OCI-LY3 (cell line): ENCODE measurements at regions not wholly inside any gene's neighbourhood (a gene's known extent, or its start where the extent isn't known, plus 50 kb on each side); places are given as distances from the start of the nearest gene placed in this dataset.

Experiments
- H2AFZ ChIP-seq: fragments of 200-600, 300-600 bp; shearing (Covaris generic); 2 replicates; pipeline ENCODE4 v1.6.0; 2014; ENCODE audit warnings: antibody characterized with exemption, low read depth, low read length
- H3K27ac ChIP-seq: fragments of 200-600, 300-600 bp; sonication (generic); 2 replicates; pipeline ENCODE4 v1.5.1; 2014; ENCODE audit warnings: mild to moderate bottlenecking, low read length, moderate library complexity, mixed read lengths
- H3K27me3 ChIP-seq: fragments of 200-600, 300-600 bp; sonication (generic); 2 replicates; pipeline ENCODE4 v1.6.1; 2014; ENCODE audit warnings: low read depth, low read length, mixed read lengths
- H3K36me3 ChIP-seq: fragments of 200-600, 300-600 bp; sonication (generic); replicated peaks from 2 replicates; pipeline ENCODE3; 2014; ENCODE audit warnings: low read depth, low read length, mixed read lengths
- H3K4me1 ChIP-seq: fragments of 300-600, 200-600 bp; sonication (generic); 2 replicates; pipeline ENCODE4 v1.6.1; 2014; ENCODE audit warnings: low read length, mixed read lengths
- H3K4me2 ChIP-seq: fragments of 200-600, 300-600 bp; sonication (generic); 2 replicates; pipeline ENCODE4 v1.6.1; 2014; ENCODE audit warnings: low read length, mixed read lengths
- H3K4me3 ChIP-seq: fragments of 300-600, 200-600 bp; sonication (generic); 2 replicates; pipeline ENCODE4 v1.5.1; 2014; ENCODE audit warnings: antibody characterized with exemption, mild to moderate bottlenecking, low read length, moderate library complexity
- H3K79me2 ChIP-seq: fragments of 300-600, 200-600 bp; shearing (Covaris generic); 2 replicates; pipeline ENCODE4 v1.6.1; 2014; ENCODE audit warnings: mild to moderate bottlenecking, low read length, mixed read lengths
- H3K9ac ChIP-seq: fragments of 300-600, 200-600 bp; shearing (Covaris generic); 2 replicates; pipeline ENCODE4 v1.6.0; 2014; ENCODE audit warnings: mild to moderate bottlenecking, low read length, moderate library complexity
- H3K9me3 ChIP-seq: fragments of 200-600, 300-600 bp; shearing (Covaris generic); 2 replicates; pipeline ENCODE4 v1.6.1; 2014; ENCODE audit warnings: low read length, mixed read lengths; ENCODE audit not compliant: insufficient read depth
- H4K20me1 ChIP-seq: fragments of 200-600, 300-600 bp; sonication (generic); 2 replicates; pipeline ENCODE4 v1.6.1; 2016; ENCODE audit warnings: low read length, mixed read lengths; ENCODE audit not compliant: insufficient read depth
- CTCF ChIP-seq: fragments of 200-600, 300-600 bp; sonication (generic); IDR thresholded peaks from 2 replicates; pipeline ENCODE4 v1.5.1; 2014; ENCODE audit warnings: antibody characterized with exemption, low read length, low read depth
- EZH2phosphoT487 ChIP-seq: fragments of 200-600 bp; shearing (Covaris generic); IDR thresholded peaks from 2 replicates; pipeline ENCODE4 v1.6.1; 2018; ENCODE audit warnings: antibody characterized with exemption, mixed run types, low read depth

- TF ChIP-seq EZH2phosphoT487 = no peak
- TF ChIP-seq CTCF = no peak
- H3K9ac ChIP-seq = no peak overlapping the region
- H3K4me2 ChIP-seq = no peak overlapping the region
- no peak overlapping the region for H3K27ac ChIP-seq
- no peaks in the 10 kb centered on the region for H3K36me3 ChIP-seq
- no peaks in the 10 kb centered on the region for H4K20me1 ChIP-seq
- no peaks in the 10 kb centered on the region for H3K9me3 ChIP-seq
- 0 out of 2 replicates have a peak, but pooled peaks cover 5% of the 10 kb centered on the region for H3K27me3 ChIP-seq
- H3K4me1 ChIP-seq = 0 out of 2 replicates have a peak, but pooled peaks cover 3% of the 10 kb centered on the region
- H3K4me3 ChIP-seq = no peak overlapping the region
- no peaks in the 10 kb centered on the region for H3K79me2 ChIP-seq
- H2AFZ ChIP-seq = no peak overlapping the region
Measured at GRCh38 chr18:35912332-35912731, 60.1 kb upstream of the RMP24 start.

- H3K36me3 ChIP-seq = no peaks in the 10 kb centered on the region
- TF ChIP-seq CTCF (no peak), EZH2phosphoT487 (no peak)
- H3K27ac ChIP-seq = no peak overlapping the region
- H3K9ac ChIP-seq = no peak overlapping the region
- no peak overlapping the region for H2AFZ ChIP-seq
- no peaks in the 10 kb centered on the region for H3K79me2 ChIP-seq
- H4K20me1 ChIP-seq = no peaks in the 10 kb centered on the region
- H3K9me3 ChIP-seq = no peaks in the 10 kb centered on the region
- 0 out of 2 replicates have a peak, but pooled peaks cover 5% of the 10 kb centered on the region for H3K27me3 ChIP-seq
- H3K4me1 ChIP-seq = 0 out of 2 replicates have a peak, but pooled peaks cover 3% of the 10 kb centered on the region
- no peak overlapping the region for H3K4me3 ChIP-seq
- H3K4me2 ChIP-seq = no peak overlapping the region
Measured at GRCh38 chr18:35915056-35915455, 57.4 kb upstream of the RMP24 start.

GRCh38 chr18:35917043-35917442 is 55.4 kb upstream of the RMP24 start:
- no peaks in the 10 kb centered on the region for H3K79me2 ChIP-seq
- H3K9ac ChIP-seq = no peak overlapping the region
- TF ChIP-seq CTCF (peak; percentile 21; the same call in 1 of the 2 replicates), EZH2phosphoT487 (no peak)
- no peaks in the 10 kb centered on the region for H3K36me3 ChIP-seq
- H3K27me3 ChIP-seq = peaks cover 11% of the 10 kb centered on the region; the same call in 1 of the 2 replicates
- no peak overlapping the region for H3K4me3 ChIP-seq
- H3K9me3 ChIP-seq = no peaks in the 10 kb centered on the region
- H3K4me2 ChIP-seq = no peak overlapping the region
- no peak overlapping the region for H3K27ac ChIP-seq
- no peak overlapping the region for H2AFZ ChIP-seq
- 0 out of 2 replicates have a peak, but pooled peaks cover 2% of the 10 kb centered on the region for H3K4me1 ChIP-seq
- H4K20me1 ChIP-seq = no peaks in the 10 kb centered on the region

GRCh38 chr18:35918564-35918963 is 53.9 kb upstream of the RMP24 start:
- H3K4me1 ChIP-seq = no peaks in the 10 kb centered on the region
- no peaks in the 10 kb centered on the region for H3K36me3 ChIP-seq
- no peaks in the 10 kb centered on the region for H3K9me3 ChIP-seq
- H4K20me1 ChIP-seq = no peaks in the 10 kb centered on the region
- no peak overlapping the region for H3K4me3 ChIP-seq
- H3K27me3 ChIP-seq = peaks cover 25% of the 10 kb centered on the region
- H2AFZ ChIP-seq = no peak overlapping the region
- no peak overlapping the region for H3K27ac ChIP-seq
- no peak overlapping the region for H3K4me2 ChIP-seq
- no peak overlapping the region for H3K9ac ChIP-seq
- no peaks in the 10 kb centered on the region for H3K79me2 ChIP-seq
- TF ChIP-seq EZH2phosphoT487 = no peak
- TF ChIP-seq CTCF = no peak
